Activated CD4-positive, alpha-beta memory T cell treated with anti-CD3 and anti-CD28 coated beads, Interleukin-2, amount 10 ng/mL, durations not matched to agents 7 days and 5 days (primary cell): ENCODE measurements at regions not wholly inside any gene's neighbourhood (a gene's known extent, or its start where the extent isn't known, plus 50 kb on each side); places are given as distances from the start of the nearest gene placed in this dataset.
"Not testable (repeated sequence)": the region's sequence is repeated elsewhere in the genome, so short reads cannot be mapped to it uniquely, and the experiment has no call there.

ENCODE experiments used
- CTCF ChIA-PET: fragments of 350-600 bp; sonication (Branson Sonifier 250); formaldehyde crosslinking; loops from one replicate; lab custom pipeline; 2021; ENCODE audit warnings: antibody characterized with exemption, inconsistent platforms; lab: Charles Lee
- POLR2A ChIA-PET: fragments of 350-600 bp; sonication (Branson Sonifier 250); formaldehyde crosslinking; loops from one replicate; lab custom pipeline; 2021; ENCODE audit warnings: antibody characterized with exemption; lab: Charles Lee
- DNase-seq: peaks from one replicate; pipeline ENCODE4 v3.0.0-alpha.2; 2020
- H3K27ac Mint-ChIP-seq: one replicate; pipeline ENCODE4 v1.8.0; 2021; ENCODE audit warnings: mild to moderate bottlenecking, mixed read lengths
- H3K27me3 Mint-ChIP-seq: one replicate; pipeline ENCODE4 v1.8.0; 2021; ENCODE audit warnings: mixed read lengths
- H3K36me3 Mint-ChIP-seq: one replicate; pipeline ENCODE4 v1.8.0; 2021; ENCODE audit warnings: low read depth, mixed read lengths
- H3K4me1 Mint-ChIP-seq: one replicate; pipeline ENCODE4 v1.8.0; 2021; ENCODE audit warnings: mixed read lengths
- H3K4me3 Mint-ChIP-seq: one replicate; pipeline ENCODE4 v1.8.0; 2021; ENCODE audit warnings: mild to moderate bottlenecking, mixed read lengths
- H3K9me3 Mint-ChIP-seq: one replicate; pipeline ENCODE4 v1.8.0; 2021; ENCODE audit warnings: mixed read lengths

- H3K9me3 Mint-ChIP-seq, DNase-seq, POLR2A ChIA-PET, CTCF ChIA-PET, H3K27me3 Mint-ChIP-seq, H3K36me3 Mint-ChIP-seq, H3K27ac Mint-ChIP-seq, H3K4me1 Mint-ChIP-seq, H3K4me3 Mint-ChIP-seq: not testable (repeated sequence)
These were observed 72.5 kb upstream of the STARD13 start for GRCh38 chr13:33358076-33358475.

GRCh38 chr13:33362986-33363727, 77.6 kb upstream of the STARD13 start:
- H3K4me1 Mint-ChIP-seq: peaks cover 3% of the 10 kb centered on the region
- POLR2A ChIA-PET: no interaction called here
- H3K9me3 Mint-ChIP-seq: peaks cover 2% of the 10 kb centered on the region
- H3K36me3 Mint-ChIP-seq: no peaks in the 10 kb centered on the region
- CTCF ChIA-PET: no interaction called here
- H3K27me3 Mint-ChIP-seq: no peaks in the 10 kb centered on the region
- no peak overlapping the region for H3K27ac Mint-ChIP-seq
- DNase-seq: no peak
- H3K4me3 Mint-ChIP-seq: no peak overlapping the region

- Mint-ChIP-seq H3K9me3 (peaks cover 2% of the 10 kb centered on the region), H3K27me3 (no peaks in the 10 kb centered on the region), H3K4me3 (no peak overlapping the region), H3K36me3 (no peaks in the 10 kb centered on the region), H3K27ac (no peak overlapping the region), H3K4me1 (peaks cover 3% of the 10 kb centered on the region)
- POLR2A ChIA-PET: no interaction called here
- CTCF ChIA-PET: no interaction called here
- DNase-seq: no peak
These were observed 78.6 kb upstream of the STARD13 start for GRCh38 chr13:33364192-33364591.

- no peak overlapping the region for H3K27ac Mint-ChIP-seq
- no peaks in the 10 kb centered on the region for H3K27me3 Mint-ChIP-seq
- peaks cover 3% of the 10 kb centered on the region for H3K4me1 Mint-ChIP-seq
- ChIA-PET CTCF (interaction anchor here (1.1 kb wide), 1 partner anchor 30 kb away, joined by 3 read pairs; no protein-coding TSS in a partner anchor), POLR2A (no interaction called here)
- no peaks in the 10 kb centered on the region for H3K9me3 Mint-ChIP-seq
- DNase-seq: no peak
- H3K36me3 Mint-ChIP-seq: no peaks in the 10 kb centered on the region
- no peak overlapping the region for H3K4me3 Mint-ChIP-seq
These were observed 81.0 kb upstream of the STARD13 start for GRCh38 chr13:33366469-33367062.

GRCh38 chr13:33367171-33367895, 81.8 kb upstream of the STARD13 start:
- ChIA-PET POLR2A (no interaction called here), CTCF (interaction anchor here (0.8 to 1.1 kb wide), 2 partner anchors 16 to 31 kb away, joined by 3 to 4 read pairs; no protein-coding TSS in a partner anchor)
- Mint-ChIP-seq H3K27ac (no peak overlapping the region), H3K36me3 (no peaks in the 10 kb centered on the region), H3K27me3 (no peaks in the 10 kb centered on the region), H3K4me1 (peaks cover 3% of the 10 kb centered on the region), H3K4me3 (no peak overlapping the region), H3K9me3 (no peaks in the 10 kb centered on the region)
- DNase-seq: no peak

- H3K27me3 Mint-ChIP-seq: no peaks in the 10 kb centered on the region
- DNase-seq: no peak
- H3K36me3 Mint-ChIP-seq: no peaks in the 10 kb centered on the region
- H3K4me3 Mint-ChIP-seq: no peak overlapping the region
- no peak overlapping the region for H3K27ac Mint-ChIP-seq
- CTCF ChIA-PET: no interaction called here
- peaks cover 3% of the 10 kb centered on the region for H3K4me1 Mint-ChIP-seq
- POLR2A ChIA-PET: no interaction called here
- no peaks in the 10 kb centered on the region for H3K9me3 Mint-ChIP-seq
These were observed 82.4 kb upstream of the STARD13 start for GRCh38 chr13:33367926-33368325.

GRCh38 chr13:33369073-33369472, 83.5 kb upstream of the STARD13 start:
- Mint-ChIP-seq H3K27ac (no peak overlapping the region), H3K4me1 (peaks cover 3% of the 10 kb centered on the region), H3K4me3 (no peak overlapping the region), H3K27me3 (no peaks in the 10 kb centered on the region), H3K36me3 (no peaks in the 10 kb centered on the region), H3K9me3 (no peaks in the 10 kb centered on the region)
- no peak for DNase-seq
- ChIA-PET CTCF (no interaction called here), POLR2A (no interaction called here)

GRCh38 chr13:33372251-33372919, 86.8 kb upstream of the STARD13 start:
- Mint-ChIP-seq H3K36me3 (no peaks in the 10 kb centered on the region), H3K4me3 (no peak overlapping the region), H3K27me3 (no peaks in the 10 kb centered on the region), H3K27ac (no peak overlapping the region), H3K9me3 (no peaks in the 10 kb centered on the region), H3K4me1 (peaks cover 3% of the 10 kb centered on the region)
- CTCF ChIA-PET: no interaction called here
- POLR2A ChIA-PET: no interaction called here
- no peak for DNase-seq

GRCh38 chr13:33373624-33374023, 88.1 kb upstream of the STARD13 start:
- CTCF ChIA-PET: no interaction called here
- no peaks in the 10 kb centered on the region for H3K4me1 Mint-ChIP-seq
- no peaks in the 10 kb centered on the region for H3K9me3 Mint-ChIP-seq
- no peaks in the 10 kb centered on the region for H3K27me3 Mint-ChIP-seq
- no peaks in the 10 kb centered on the region for H3K36me3 Mint-ChIP-seq
- no peak overlapping the region for H3K27ac Mint-ChIP-seq
- POLR2A ChIA-PET: no interaction called here
- H3K4me3 Mint-ChIP-seq: no peak overlapping the region
- no peak for DNase-seq

- Mint-ChIP-seq H3K27ac (no peak overlapping the region), H3K4me3 (no peak overlapping the region), H3K9me3 (no peaks in the 10 kb centered on the region), H3K36me3 (no peaks in the 10 kb centered on the region), H3K4me1 (no peaks in the 10 kb centered on the region), H3K27me3 (no peaks in the 10 kb centered on the region)
- DNase-seq: no peak
- CTCF ChIA-PET: no interaction called here
- POLR2A ChIA-PET: no interaction called here
These were observed 89.9 kb upstream of the STARD13 start for GRCh38 chr13:33375421-33375820.

GRCh38 chr13:33376212-33376611, 90.7 kb upstream of the STARD13 start:
- CTCF ChIA-PET: no interaction called here
- Mint-ChIP-seq H3K9me3 (no peaks in the 10 kb centered on the region), H3K27me3 (no peaks in the 10 kb centered on the region), H3K4me3 (no peak overlapping the region), H3K4me1 (no peaks in the 10 kb centered on the region), H3K27ac (no peak overlapping the region), H3K36me3 (no peaks in the 10 kb centered on the region)
- DNase-seq: no peak
- POLR2A ChIA-PET: no interaction called here

GRCh38 chr13:33377411-33377810, 91.9 kb upstream of the STARD13 start:
- CTCF ChIA-PET: no interaction called here
- POLR2A ChIA-PET: no interaction called here
- no peak overlapping the region for H3K4me3 Mint-ChIP-seq

GRCh38 chr13:33377825-33378224, 92.3 kb upstream of the STARD13 start:
- no peak overlapping the region for H3K27ac Mint-ChIP-seq
- no peak for DNase-seq
- H3K9me3 Mint-ChIP-seq: no peaks in the 10 kb centered on the region
- no peaks in the 10 kb centered on the region for H3K4me1 Mint-ChIP-seq
- ChIA-PET POLR2A (no interaction called here), CTCF (no interaction called here)
- no peak overlapping the region for H3K4me3 Mint-ChIP-seq
- H3K36me3 Mint-ChIP-seq: no peaks in the 10 kb centered on the region
- H3K27me3 Mint-ChIP-seq: no peaks in the 10 kb centered on the region

More at GRCh38 chr13:33377411-33377810, 91.9 kb upstream of the STARD13 start:
- H3K27me3 Mint-ChIP-seq: no peaks in the 10 kb centered on the region
- H3K36me3 Mint-ChIP-seq: no peaks in the 10 kb centered on the region
- no peaks in the 10 kb centered on the region for H3K4me1 Mint-ChIP-seq
- no peak for DNase-seq
- no peak overlapping the region for H3K27ac Mint-ChIP-seq
- no peaks in the 10 kb centered on the region for H3K9me3 Mint-ChIP-seq
